NCI-H748 treated with DMSO at 0.1 percent for 48 hours (cell line): ENCODE measurements at regions not wholly inside any gene's neighbourhood (a gene's known extent, or its start where the extent isn't known, plus 50 kb on each side); places are given as distances from the start of the nearest gene placed in this dataset.

Experiments
- DNase-seq: peaks from one replicate; lab custom pipeline; 2025; lab: John Stamatoyannopoulos, UW

DNA sequence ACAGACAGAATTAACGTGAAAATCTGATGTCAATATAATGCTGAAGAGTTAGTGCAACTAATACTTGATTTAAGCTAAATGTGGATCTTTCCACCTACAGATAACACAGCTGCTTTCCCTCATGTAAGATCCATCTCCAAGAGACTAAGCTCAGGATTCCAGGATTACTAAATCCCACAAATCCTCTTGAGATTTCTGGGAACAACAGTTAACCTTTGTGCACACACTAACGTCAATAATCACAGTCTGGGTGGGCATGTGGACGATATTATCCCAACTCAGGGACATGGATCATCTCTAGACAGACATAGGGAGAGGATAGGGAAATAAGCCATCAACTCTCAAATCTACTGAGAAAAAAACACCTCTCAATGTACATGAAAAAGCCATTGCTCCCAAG is 432.6 kb downstream of the SATB2 start:
- no peak for DNase-seq

DNA sequence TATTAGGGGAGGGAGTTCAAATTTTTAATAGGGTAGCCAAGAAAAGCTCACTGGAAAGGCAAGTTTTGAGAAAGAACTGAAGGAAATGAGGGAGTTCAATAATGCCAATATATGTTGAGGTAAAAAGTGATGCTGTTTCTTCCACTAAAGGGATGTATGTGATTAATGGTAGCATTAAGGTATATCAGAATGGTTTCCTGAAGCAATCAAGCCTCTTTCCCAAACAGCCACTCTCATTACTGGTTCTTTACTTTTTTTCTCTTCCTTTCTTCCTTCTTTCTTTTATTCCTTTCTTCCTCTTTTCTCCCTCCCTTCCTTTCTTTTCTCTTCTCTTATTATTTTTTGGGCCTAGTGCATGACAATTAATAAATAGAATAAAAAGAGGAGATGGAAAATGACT is 433.5 kb downstream of the SATB2 start:
- no peak for DNase-seq

DNA sequence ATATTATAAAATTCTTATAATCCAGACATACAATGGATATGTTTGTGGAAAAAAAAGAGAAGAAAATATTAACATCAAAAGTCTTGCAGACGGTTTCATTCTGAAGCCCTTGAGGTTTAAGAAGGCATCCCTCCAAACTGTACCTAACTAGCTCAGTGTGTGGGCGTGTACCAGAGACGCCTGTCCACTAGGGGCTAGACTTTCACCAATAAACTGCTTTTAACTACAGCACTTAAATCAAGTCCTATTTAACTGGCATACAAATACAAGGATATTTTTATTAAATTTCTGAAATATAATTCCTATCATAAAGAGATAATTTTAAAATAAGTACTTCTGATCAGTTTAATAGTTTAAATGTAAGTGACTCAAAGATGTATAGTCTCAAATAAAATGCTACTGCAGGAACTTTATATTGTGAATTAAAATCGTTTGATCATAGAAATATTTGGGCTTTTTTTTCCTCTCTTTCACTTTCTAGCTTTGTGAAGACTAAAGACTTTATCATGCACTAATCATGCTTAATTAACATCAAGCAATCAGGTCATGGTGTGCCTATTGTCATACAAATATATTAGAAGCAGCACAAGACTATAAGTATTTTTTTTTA is 437.7 kb downstream of the SATB2 start:
- DNase-seq: peak; percentile 50

DNA sequence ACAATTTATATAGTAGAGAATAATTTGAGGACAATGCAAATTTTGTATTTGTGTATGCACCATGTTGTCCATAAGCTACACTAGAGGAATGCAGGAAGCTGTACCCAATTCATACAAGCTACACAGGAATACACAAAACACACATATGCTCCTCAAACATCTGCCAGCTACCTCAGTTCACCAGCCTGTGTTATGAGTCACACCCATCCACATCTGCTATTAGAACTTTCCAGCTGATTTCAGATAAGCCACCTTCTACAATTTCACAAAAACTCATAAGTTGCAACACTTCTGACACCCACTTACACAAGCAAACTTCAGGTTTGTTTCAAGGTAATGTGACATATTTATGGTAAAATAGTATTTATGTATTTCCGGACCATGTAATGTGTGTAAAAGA is 438.9 kb downstream of the SATB2 start:
- DNase-seq: no peak

DNA sequence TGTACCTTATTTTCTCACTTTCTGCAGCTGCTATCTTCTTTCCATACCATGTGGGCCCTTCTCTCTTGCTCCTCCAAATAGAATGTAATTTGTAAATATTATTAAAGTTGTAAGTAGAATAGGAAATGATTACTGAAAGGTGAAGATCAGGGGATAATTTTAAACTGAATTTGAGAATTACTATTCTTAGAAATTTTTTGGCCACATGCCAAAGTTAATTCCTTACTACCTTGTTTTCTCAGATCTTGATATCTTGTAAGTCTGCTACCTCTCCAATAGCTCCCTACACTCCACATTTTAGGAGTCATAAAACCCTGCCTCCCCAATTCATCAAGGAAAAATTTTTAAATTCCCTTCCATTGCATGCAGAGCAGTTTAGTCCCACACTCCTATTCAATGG is 442.7 kb downstream of the SATB2 start:
- DNase-seq: no peak

DNA sequence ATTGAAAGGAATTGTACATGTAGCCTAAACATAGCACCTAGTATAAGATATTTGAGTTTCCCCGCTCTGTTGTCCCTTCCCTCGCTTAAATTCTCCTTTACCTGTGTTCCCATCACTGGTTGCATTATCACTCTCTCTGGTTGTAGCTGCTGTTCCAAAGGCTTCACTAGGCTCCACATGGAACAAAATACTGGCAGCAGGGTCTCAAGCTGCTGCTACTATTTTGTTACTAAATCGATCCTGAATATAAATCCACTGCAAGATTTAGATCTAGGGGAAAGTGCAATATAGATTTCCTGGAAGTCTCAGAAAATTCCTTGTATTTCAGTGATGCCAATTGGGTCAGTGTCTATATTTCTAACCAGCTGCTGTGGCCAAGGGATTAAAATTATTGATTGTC is 443.5 kb downstream of the SATB2 start:
- DNase-seq: no peak

DNA sequence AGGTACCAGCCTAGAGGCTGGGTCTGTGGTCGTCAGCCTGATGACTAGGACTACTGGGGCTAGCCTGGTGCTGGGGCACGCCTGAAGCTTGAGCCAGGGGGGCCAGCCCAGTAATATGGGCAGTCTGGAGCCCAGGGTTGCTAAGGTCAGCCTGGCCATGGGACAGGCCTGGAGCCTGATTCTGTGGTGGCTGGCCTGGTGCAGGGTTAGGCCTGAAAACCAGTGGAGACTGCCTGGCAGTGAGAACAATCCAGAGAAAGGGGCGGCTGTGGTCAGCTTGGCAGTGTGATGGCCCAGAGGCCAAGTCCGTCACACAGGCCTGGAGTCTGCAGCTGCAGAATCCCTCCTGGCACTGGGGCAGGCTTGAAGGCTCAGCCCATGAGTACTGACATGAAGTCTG is 445.8 kb downstream of the SATB2 start:
- no peak for DNase-seq

DNA sequence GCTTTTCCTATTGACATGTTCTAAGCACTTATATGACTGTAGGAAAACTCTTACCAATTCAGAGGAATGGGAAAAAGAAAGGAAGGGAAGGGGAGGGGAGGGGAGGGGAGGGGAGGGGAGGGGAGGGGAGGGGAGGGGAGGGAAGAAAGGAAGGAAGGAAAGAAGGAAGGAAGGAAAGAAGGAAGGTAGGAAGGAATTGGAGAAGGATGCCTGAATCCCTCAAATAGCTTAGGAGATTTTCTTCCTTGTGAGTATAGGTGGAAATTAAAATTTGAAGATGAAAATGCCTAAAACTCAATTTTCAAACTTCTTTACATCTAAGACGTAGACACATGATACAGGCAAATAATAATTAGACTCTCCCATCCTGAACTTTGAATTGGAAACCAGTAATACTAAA is 463.1 kb downstream of the SATB2 start:
- DNase-seq: no peak

DNA sequence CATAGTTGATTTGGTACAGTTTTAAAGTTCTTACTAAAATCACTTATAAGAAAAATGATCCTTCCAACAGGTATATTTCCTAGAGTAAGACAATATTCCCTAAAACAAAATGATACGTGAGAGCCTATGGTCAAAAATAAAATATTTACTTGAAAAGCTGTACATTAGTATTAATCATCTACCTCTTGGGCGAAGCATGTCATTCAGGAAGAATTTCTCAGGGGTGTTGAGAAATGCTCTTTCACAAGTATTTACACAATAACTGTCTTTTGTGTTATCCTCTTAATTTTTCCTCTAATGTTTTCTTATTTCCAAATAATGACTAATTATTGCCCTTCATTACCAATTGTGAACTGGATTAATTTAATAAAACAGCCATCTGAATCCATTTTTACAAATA is 466.3 kb downstream of the SATB2 start:
- DNase-seq: no peak

DNA sequence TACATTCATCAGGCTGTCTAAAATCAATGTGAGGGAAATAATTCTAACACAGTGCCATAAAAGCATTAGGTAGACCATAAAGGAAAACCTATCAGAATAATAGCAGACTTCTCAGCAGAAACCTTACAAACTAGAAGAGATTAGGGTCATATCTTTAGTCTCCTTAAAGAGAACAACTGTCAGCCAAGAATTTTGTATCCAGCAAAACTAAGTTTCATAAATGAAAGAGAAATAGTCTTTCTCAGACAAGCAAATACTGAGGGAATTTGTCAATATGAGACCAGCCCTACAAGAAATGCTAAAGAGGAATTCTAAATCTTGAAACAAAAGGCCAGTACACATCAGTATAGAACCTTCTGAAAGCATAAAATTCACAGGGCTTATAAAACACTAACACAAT is 482.0 kb downstream of the SATB2 start:
- no peak for DNase-seq

DNA sequence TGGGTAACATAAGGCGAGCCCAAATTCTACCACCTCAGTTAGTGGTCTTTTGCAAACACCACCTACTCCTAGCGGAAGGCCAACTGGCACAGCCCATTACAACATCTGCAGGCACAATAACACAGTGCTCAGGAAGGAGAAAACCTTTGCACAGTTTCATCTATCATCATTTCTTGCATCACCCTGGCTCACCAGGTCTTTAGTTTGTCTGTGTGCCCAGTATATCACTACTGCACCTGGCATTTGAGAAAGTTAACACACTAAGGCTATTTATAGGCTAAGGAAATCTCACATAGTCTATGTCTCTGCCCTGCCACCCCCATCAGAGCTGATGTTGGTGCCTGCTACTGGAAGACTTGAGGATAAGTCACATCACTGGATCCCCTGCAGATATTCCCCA is 484.0 kb downstream of the SATB2 start:
- no peak for DNase-seq

DNA sequence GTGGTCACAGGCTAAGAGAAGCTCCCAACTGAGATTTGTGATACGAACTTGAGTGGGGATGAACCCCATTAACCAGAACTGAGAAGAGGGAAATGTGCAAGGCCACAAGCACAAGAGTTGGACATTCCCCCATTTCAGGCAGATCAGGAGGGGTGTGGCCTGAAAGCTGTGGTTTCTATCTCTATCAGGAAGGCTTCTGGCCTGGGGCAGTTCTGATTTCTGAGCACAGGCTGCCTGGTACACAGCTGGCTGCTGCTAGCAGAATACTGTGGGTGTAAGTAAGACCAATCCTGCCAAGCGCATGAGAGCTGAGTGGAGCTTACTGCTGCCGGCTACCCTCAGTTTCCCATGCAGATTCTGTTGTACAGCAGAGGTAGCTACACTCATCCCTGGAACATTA is 484.6 kb downstream of the SATB2 start:
- no peak for DNase-seq

DNA sequence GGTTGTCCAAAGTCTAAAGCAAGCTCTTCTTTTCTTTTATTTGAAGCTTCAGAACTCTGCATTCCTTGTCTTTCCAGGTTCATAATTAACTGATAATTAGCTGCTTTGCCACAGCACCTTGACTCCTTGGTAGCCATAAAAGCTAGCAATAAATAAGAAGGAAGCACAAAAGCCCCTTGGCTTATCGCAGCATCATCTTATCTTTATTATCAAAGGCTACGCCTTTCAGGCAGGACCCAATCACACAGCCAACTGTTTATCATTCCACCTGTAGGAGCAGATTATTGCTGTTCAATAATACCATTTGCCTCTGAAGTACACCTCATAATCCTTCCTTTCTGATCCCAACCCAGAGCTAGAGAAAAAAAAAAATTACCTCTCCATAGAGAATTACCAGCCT is 489.2 kb downstream of the SATB2 start:
- no peak for DNase-seq

DNA sequence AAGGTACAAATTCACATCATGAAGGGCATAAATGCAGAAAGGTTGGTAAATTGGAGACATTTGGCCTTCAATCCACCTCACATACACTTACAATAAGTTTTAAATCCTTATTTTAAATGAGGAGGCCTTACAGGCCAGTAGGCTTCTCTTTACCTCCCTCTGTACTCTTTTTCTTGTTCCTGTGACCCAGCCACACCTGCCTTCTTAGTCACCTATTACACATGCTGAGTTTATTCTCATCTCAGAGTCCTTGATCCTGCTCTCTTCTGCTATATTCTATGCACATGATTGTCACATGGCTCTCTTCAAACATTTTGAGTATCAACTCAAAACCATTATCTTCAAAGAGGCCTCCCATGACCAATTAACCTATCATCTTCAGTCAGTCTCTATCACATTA is 491.5 kb downstream of the SATB2 start:
- no peak for DNase-seq

DNA sequence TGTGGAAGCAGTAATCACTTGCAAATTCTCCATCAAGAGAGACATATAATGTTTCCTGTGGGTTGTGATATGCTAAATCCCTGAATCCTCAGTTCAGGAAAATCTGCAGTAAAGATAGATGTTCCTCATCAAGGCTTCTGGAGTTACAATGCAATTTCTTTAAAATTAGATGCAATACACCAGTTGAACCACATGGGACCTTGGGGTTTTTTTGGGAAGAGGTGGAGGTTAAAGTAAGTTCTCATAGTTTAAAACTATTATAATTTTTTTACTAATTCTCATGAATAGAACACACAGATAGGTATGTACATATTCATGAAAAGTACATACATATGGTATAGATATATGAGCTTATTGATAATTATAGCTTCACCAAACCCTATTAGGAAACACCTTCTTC is 496.2 kb downstream of the SATB2 start:
- no peak for DNase-seq

DNA sequence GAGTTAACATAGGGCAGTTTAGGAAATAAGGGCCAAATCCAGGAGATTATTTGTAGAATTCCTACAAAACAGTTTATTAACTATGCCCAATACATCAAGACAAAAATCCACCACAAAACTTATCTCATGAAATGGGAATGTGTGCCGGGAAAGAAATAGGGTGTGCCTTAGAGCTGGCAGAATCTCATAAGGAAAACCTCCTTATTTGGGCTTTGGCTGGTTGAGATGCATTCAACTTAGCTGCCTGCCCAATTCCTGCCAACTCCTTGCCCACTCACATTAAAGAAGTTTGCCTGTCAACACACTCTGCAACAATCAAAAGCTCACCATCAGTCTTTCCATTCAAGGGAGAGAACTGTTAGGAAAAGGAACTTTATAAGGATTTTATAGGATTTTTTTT is 500.6 kb downstream of the SATB2 start:
- no peak for DNase-seq

DNA sequence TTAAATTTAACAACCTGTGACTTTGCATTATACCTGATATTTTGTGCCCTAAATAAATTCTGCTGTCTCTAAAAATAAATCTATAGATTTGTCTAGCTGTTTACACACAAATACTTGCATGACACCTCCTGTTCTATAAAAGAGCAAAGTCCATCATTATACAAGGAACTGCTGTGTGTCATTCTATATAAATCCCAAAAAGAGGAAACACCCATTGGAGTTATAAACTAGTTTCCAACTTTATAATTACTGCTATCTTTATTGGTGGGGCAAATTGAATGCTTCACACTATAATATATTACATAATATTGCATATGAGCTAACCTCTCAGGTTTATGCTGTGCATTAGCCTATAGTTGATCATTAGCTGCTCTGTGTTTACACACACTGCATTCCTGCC is 504.4 kb downstream of the SATB2 start:
- DNase-seq: no peak

DNA sequence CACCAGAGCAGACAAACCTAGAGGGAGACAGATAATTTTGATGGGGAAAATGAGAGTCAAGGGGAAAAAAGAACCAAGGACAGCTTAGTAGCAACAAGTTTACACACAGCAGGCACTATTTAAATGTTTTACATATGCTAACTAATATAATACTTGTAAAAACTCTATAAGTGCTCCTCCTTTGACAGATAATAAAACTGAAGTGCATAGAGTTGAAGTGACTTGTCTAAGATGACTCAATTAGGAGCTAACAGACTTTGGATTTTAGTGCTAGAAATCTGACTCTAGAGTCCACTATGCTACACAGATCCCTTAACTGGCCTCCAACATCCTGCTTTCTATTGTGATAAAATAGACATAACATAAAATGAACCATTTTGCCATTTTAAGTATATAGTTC is 506.9 kb downstream of the SATB2 start:
- no peak for DNase-seq

DNA sequence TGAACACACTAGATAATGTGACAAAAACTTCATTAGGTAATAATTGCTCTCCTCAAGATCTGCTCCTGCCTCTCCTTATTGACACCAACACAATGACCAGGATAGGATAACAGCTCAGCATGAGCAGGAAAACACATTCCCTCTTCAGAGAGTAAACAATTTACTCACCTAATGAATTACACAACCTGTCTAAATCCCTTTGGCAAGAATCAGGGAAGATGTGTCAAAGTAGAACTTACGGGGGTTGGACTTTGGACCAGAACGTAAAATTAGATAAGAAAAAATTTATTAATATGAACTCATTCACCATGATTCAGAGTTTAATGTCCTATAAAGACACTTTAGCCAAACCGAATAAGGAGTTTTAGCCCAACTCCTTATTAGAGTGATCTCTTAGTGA is 512.2 kb downstream of the SATB2 start:
- no peak for DNase-seq

DNA sequence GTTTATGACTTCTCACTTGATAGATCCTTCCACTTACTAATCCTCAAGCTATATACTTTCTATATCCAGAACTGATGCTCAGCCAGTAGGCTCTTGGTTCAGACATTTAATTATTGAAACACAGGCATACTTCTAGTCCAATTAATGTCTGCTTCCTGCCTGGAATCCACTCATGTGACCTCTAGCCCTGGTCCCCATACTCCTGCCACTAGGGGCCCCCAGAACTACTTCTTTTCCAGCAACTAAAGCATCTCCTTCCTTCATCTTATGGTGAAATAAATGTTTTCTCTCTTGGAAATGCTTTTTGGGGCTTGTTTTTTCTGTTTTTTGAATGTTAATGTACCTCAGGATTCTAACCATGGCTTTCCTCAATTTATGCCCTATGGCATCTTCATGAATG is 527.6 kb downstream of the SATB2 start:
- no peak for DNase-seq

DNA sequence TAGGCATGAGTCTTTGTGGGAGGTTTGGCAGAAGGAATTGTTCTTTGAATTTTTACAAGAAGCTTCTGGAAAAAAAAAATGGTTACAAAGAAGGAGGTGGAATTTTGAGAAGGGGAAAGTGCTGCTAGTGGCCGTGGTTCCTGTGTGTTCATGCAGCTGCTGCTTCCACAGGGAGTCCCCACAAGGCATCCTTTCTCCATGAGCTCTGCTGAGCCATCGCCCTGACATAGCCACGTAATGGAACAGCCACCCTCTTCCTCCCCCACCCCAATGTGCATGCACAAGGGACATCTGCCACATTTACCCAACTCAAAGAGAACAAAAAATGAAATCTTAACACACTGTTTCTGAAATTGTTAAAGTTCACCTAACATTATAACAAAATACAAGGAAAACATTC is 529.7 kb downstream of the SATB2 start:
- DNase-seq: no peak

DNA sequence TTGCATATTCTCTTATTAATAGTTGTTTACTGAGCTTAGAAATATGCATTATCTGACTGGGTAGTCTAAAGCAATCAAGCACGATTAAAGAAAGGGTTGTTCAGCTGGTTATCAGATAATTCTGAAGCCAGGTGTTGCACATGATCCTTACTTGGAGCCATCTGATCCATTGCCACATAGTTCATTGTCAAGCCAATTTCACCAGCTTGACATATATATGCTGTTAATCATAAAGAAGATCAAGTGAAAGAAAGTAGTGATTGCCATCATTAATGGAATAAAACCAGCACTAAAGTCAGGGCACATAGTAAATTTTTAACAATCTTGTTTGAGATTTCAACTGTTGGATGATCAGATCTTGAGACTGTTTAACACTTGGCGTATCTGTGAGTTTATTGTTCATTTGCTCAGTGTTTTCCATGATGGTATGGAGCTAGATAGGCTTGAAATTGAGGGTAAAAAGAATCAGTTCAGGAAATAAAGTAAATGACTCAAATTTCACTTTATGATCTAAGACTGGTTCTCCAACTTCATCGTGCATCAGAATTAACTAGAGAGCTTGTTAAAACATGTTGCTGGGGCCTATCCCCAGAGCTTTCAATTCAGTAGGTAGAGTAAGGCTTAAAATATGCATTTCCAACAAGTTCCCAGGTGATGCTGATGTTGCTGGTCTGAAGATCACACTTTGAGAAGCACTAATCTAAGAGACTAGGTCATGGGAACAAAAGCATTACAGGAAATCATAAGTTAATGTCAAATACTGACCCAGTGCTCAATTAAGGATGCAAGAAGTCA is 539.6 kb downstream of the SATB2 start:
- no peak for DNase-seq

DNA sequence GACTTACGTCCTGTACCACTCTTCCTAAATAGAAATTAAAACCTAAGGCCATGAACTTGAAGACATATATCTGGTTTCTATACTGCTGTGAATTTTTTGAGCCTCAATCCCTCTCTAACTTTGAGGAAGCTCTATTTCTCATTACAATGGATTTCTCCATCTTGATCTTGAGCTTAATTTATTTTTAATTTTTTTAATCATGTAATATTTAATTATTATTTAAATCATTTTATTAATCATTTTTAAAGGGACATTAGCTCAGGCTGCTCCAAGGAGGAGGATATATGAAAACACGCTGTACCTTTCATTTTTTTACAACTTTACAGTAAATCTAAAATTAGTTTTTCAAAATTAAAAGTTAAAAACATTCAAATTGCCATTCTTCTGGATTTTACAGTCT is 540.5 kb downstream of the SATB2 start:
- DNase-seq: no peak

DNA sequence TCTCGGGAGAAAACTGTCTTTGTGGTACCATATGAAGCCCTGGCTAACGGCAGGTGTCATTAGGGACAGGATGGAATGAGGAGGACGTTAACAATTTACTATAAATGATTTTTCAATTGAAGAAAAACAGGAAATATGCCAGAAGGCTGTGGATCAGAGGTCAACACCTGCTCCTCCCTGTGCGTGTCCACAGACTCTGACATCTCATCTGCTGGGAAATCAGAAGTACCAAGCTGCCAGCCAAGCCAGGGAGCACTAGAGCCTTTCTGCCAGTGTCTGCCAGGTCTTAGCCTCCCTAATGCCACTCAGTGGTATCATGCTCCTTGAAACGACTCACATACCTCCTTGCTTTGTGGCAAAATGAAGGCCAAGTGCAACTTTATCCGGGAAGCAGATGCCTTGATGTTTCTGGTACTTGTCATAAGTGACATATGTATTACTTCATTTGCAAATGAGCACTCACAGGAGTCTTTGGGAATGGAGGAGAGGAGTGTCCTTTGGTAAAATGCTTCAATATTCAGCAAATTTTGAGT is 541.1 kb downstream of the SATB2 start:
- DNase-seq: peak; percentile 87
